Mammary epithelial cell (primary cell): ENCODE measurements at regions not wholly inside any gene's neighbourhood (a gene's known extent, or its start where the extent isn't known, plus 50 kb on each side); places are given as distances from the start of the nearest gene placed in this dataset.

Experiments used
- CTCF ChIP-seq, 2 donors: IDR thresholded peaks in 1 of 2; conservative IDR thresholded peaks in 1 of 2; 2 replicates each; pipeline ENCODE4 v1.5.1; 2011 to 2012; ENCODE audit warnings: inconsistent platforms in 2 of 2, low read length in 2 of 2, mild to moderate bottlenecking in 2 of 2, control low read depth in 1 of 2, low read depth in 1 of 2; ENCODE audit not compliant: insufficient read depth in 1 of 2; ENCODE audit errors: extremely low read depth in 1 of 2
- EZH2 ChIP-seq: IDR thresholded peaks from 2 replicates; pipeline ENCODE4 v1.6.1; 2012; ENCODE audit warnings: low read length, inconsistent platforms, borderline replicate concordance

GRCh38 chr7:118969370-118969769 lies 744.9 kb downstream of the ANKRD7 start:
- TF ChIP-seq CTCF (conservative IDR thresholded peaks at IDR 0.05 in 1 of 2, IDR thresholded peaks at IDR 0.05 in 1 of 2; ENCODE audit: extremely low read depth in 1 of 2, insufficient read depth in 1 of 2, low read depth in 1 of 2, low read length in 2 of 2) = no peak
- TF ChIP-seq EZH2 = no peak
